ENCODE measurements at regions not wholly inside any gene's neighbourhood (a gene's known extent, or its start where the extent isn't known, plus 50 kb on each side); places are given as distances from the start of the nearest gene placed in this dataset.

- Mint-ChIP-seq H3K4me3 (no peak overlapping the region), H3K36me3 (ENCODE audit: low read depth) (no peaks in the 10 kb centered on the region), H3K27ac (no peak overlapping the region), H3K4me1 (ENCODE audit: low read depth) (no peaks in the 10 kb centered on the region), H3K27me3 (ENCODE audit: insufficient read depth) (no peaks in the 10 kb centered on the region), H3K9me3 (no peaks in the 10 kb centered on the region)
- intact Hi-C loops (cut with micrococcal nuclease), result no loop called here
- no peak for DNase-seq (ENCODE audit: low spot score)
Measured at GRCh38 chr2:145501920-145502319, 982.0 kb upstream of the ZEB2 start.

- no peak for DNase-seq (ENCODE audit: low spot score)
- Mint-ChIP-seq H3K27ac (no peak overlapping the region), H3K4me3 (no peak overlapping the region), H3K27me3 (ENCODE audit: insufficient read depth) (no peaks in the 10 kb centered on the region), H3K4me1 (ENCODE audit: low read depth) (no peaks in the 10 kb centered on the region), H3K36me3 (ENCODE audit: low read depth) (no peaks in the 10 kb centered on the region), H3K9me3 (no peaks in the 10 kb centered on the region)
- intact Hi-C loops (cut with micrococcal nuclease), result no loop called here
Measured at GRCh38 chr2:145495590-145495989, 975.7 kb upstream of the ZEB2 start.

- H3K27ac Mint-ChIP-seq, result no peak overlapping the region
- no peaks in the 10 kb centered on the region for H3K4me1 Mint-ChIP-seq (ENCODE audit: low read depth)
- no peaks in the 10 kb centered on the region for H3K36me3 Mint-ChIP-seq (ENCODE audit: low read depth)
- intact Hi-C loops (cut with micrococcal nuclease), result no loop called here
- no peaks in the 10 kb centered on the region for H3K9me3 Mint-ChIP-seq
- H3K4me3 Mint-ChIP-seq, result no peak overlapping the region
- no peaks in the 10 kb centered on the region for H3K27me3 Mint-ChIP-seq (ENCODE audit: insufficient read depth)
- no peak for DNase-seq (ENCODE audit: low spot score)
Measured at GRCh38 chr2:145494441-145494840, 974.5 kb upstream of the ZEB2 start.

- Mint-ChIP-seq H3K9me3 (no peaks in the 10 kb centered on the region), H3K4me1 (ENCODE audit: low read depth) (no peaks in the 10 kb centered on the region), H3K36me3 (ENCODE audit: low read depth) (no peaks in the 10 kb centered on the region), H3K27ac (no peak overlapping the region), H3K4me3 (no peak overlapping the region), H3K27me3 (ENCODE audit: insufficient read depth) (no peaks in the 10 kb centered on the region)
- intact Hi-C loops (cut with micrococcal nuclease), result no loop called here
- DNase-seq (ENCODE audit: low spot score), result no peak
Measured at GRCh38 chr2:145488571-145488970, 968.7 kb upstream of the ZEB2 start.

- intact Hi-C loops (cut with micrococcal nuclease), result no loop called here
- Mint-ChIP-seq H3K27ac (no peak overlapping the region), H3K4me1 (ENCODE audit: low read depth) (no peaks in the 10 kb centered on the region)
Measured at GRCh38 chr2:145484448-145485097, 964.7 kb upstream of the ZEB2 start.

GRCh38 chr2:145483854-145484253 is 963.9 kb upstream of the ZEB2 start:
- Mint-ChIP-seq H3K4me1 (ENCODE audit: low read depth) (no peaks in the 10 kb centered on the region), H3K4me3 (no peak overlapping the region), H3K36me3 (ENCODE audit: low read depth) (no peaks in the 10 kb centered on the region), H3K9me3 (no peaks in the 10 kb centered on the region), H3K27me3 (ENCODE audit: insufficient read depth) (no peaks in the 10 kb centered on the region), H3K27ac (no peak overlapping the region)
- intact Hi-C loops (cut with micrococcal nuclease), result no loop called here
- no peak for DNase-seq (ENCODE audit: low spot score)

More at GRCh38 chr2:145484448-145485097, 964.7 kb upstream of the ZEB2 start:
- no peak for DNase-seq (ENCODE audit: low spot score)
- H3K9me3 Mint-ChIP-seq, result no peaks in the 10 kb centered on the region
- H3K36me3 Mint-ChIP-seq (ENCODE audit: low read depth), result no peaks in the 10 kb centered on the region
- H3K4me3 Mint-ChIP-seq, result no peak overlapping the region
- H3K27me3 Mint-ChIP-seq (ENCODE audit: insufficient read depth), result no peaks in the 10 kb centered on the region

- DNase-seq (ENCODE audit: low spot score), result no peak
- intact Hi-C loops (cut with micrococcal nuclease), result no loop called here
- peaks cover 4% of the 10 kb centered on the region for H3K9me3 Mint-ChIP-seq
Measured at GRCh38 chr2:145481334-145481922, 961.5 kb upstream of the ZEB2 start.

GRCh38 chr2:145464866-145465265 is 944.9 kb upstream of the ZEB2 start:
- no peaks in the 10 kb centered on the region for H3K9me3 Mint-ChIP-seq
- H3K27me3 Mint-ChIP-seq (ENCODE audit: insufficient read depth), result no peaks in the 10 kb centered on the region
- intact Hi-C loops (cut with micrococcal nuclease), result no loop called here
- no peaks in the 10 kb centered on the region for H3K36me3 Mint-ChIP-seq (ENCODE audit: low read depth)
- no peak for DNase-seq (ENCODE audit: low spot score)
- no peak overlapping the region for H3K27ac Mint-ChIP-seq
- H3K4me3 Mint-ChIP-seq, result no peak overlapping the region
- no peaks in the 10 kb centered on the region for H3K4me1 Mint-ChIP-seq (ENCODE audit: low read depth)

More at GRCh38 chr2:145481334-145481922, 961.5 kb upstream of the ZEB2 start:
- Mint-ChIP-seq H3K27ac (no peak overlapping the region), H3K27me3 (ENCODE audit: insufficient read depth) (no peaks in the 10 kb centered on the region), H3K4me1 (ENCODE audit: low read depth) (no peaks in the 10 kb centered on the region), H3K36me3 (ENCODE audit: low read depth) (no peaks in the 10 kb centered on the region), H3K4me3 (no peak overlapping the region)

- Mint-ChIP-seq H3K4me3 (no peak overlapping the region), H3K9me3 (peaks cover 5% of the 10 kb centered on the region), H3K36me3 (ENCODE audit: low read depth) (no peaks in the 10 kb centered on the region), H3K4me1 (ENCODE audit: low read depth) (no peaks in the 10 kb centered on the region), H3K27ac (no peak overlapping the region), H3K27me3 (ENCODE audit: insufficient read depth) (no peaks in the 10 kb centered on the region)
- DNase-seq (ENCODE audit: low spot score), result no peak
- intact Hi-C loops (cut with micrococcal nuclease), result no loop called here
Measured at GRCh38 chr2:145460112-145460511, 940.2 kb upstream of the ZEB2 start.

- Mint-ChIP-seq H3K27me3 (ENCODE audit: insufficient read depth) (peaks cover 3% of the 10 kb centered on the region), H3K36me3 (ENCODE audit: low read depth) (no peaks in the 10 kb centered on the region), H3K9me3 (no peaks in the 10 kb centered on the region), H3K27ac (no peak overlapping the region), H3K4me3 (no peak overlapping the region), H3K4me1 (ENCODE audit: low read depth) (no peaks in the 10 kb centered on the region)
- no peak for DNase-seq (ENCODE audit: low spot score)
- intact Hi-C loops (cut with micrococcal nuclease), result no loop called here
Measured at GRCh38 chr2:145431181-145431951, 911.4 kb upstream of the ZEB2 start.

- Mint-ChIP-seq H3K36me3 (ENCODE audit: low read depth) (no peaks in the 10 kb centered on the region), H3K4me3 (no peak overlapping the region)
- intact Hi-C loops (cut with micrococcal nuclease), result no loop called here
Measured at GRCh38 chr2:145423809-145424208, 903.9 kb upstream of the ZEB2 start.

GRCh38 chr2:145422576-145422975 is 902.7 kb upstream of the ZEB2 start:
- H3K9me3 Mint-ChIP-seq, result peaks cover 37% of the 10 kb centered on the region
- H3K27ac Mint-ChIP-seq, result no peak overlapping the region
- intact Hi-C loops (cut with micrococcal nuclease), result no loop called here
- DNase-seq (ENCODE audit: low spot score), result no peak
- H3K27me3 Mint-ChIP-seq (ENCODE audit: insufficient read depth), result peaks cover 5% of the 10 kb centered on the region
- no peaks in the 10 kb centered on the region for H3K36me3 Mint-ChIP-seq (ENCODE audit: low read depth)
- H3K4me3 Mint-ChIP-seq, result no peak overlapping the region
- no peaks in the 10 kb centered on the region for H3K4me1 Mint-ChIP-seq (ENCODE audit: low read depth)

More at GRCh38 chr2:145423809-145424208, 903.9 kb upstream of the ZEB2 start:
- no peaks in the 10 kb centered on the region for H3K4me1 Mint-ChIP-seq (ENCODE audit: low read depth)
- no peak overlapping the region for H3K27ac Mint-ChIP-seq
- no peak for DNase-seq (ENCODE audit: low spot score)
- peaks cover 5% of the 10 kb centered on the region for H3K27me3 Mint-ChIP-seq (ENCODE audit: insufficient read depth)
- peaks cover 37% of the 10 kb centered on the region for H3K9me3 Mint-ChIP-seq

- H3K4me1 Mint-ChIP-seq (ENCODE audit: low read depth), result no peaks in the 10 kb centered on the region
- no peaks in the 10 kb centered on the region for H3K36me3 Mint-ChIP-seq (ENCODE audit: low read depth)
- no peak overlapping the region for H3K27ac Mint-ChIP-seq
- H3K9me3 Mint-ChIP-seq, result peaks cover 40% of the 10 kb centered on the region
- H3K4me3 Mint-ChIP-seq, result no peak overlapping the region
- intact Hi-C loops (cut with micrococcal nuclease), result no loop called here
- H3K27me3 Mint-ChIP-seq (ENCODE audit: insufficient read depth), result peaks cover 5% of the 10 kb centered on the region
- no peak for DNase-seq (ENCODE audit: low spot score)
Measured at GRCh38 chr2:145421841-145422240, 901.9 kb upstream of the ZEB2 start.

Measured in activated T-helper 1 cell treated with anti-CD3 and anti-CD28 coated beads, Interleukin-12 subunit alpha, Interleukin-12 subunit beta, Interleukin-2, Interleukin-4 antibody, amounts not matched to agents 30 ng/mL and 10 ng/mL and 1 ng/mL, durations not matched to agents 14 hours and 24 hours and 36 hours (primary cell).